Stimulated activated CD8-positive, alpha-beta memory T cell treated with anti-CD3 and anti-CD28 coated beads, Interleukin-15, amount 100 ng/mL, for 4 hours (primary cell): ENCODE measurements at regions not wholly inside any gene's neighbourhood (a gene's known extent, or its start where the extent isn't known, plus 50 kb on each side); places are given as distances from the start of the nearest gene placed in this dataset.
"Not testable (repeated sequence)": the region's sequence is repeated elsewhere in the genome, so short reads cannot be mapped to it uniquely, and the experiment has no call there.

Experiments used
- DNase-seq, 2 donors: peaks; one replicate each; pipeline ENCODE4 v3.0.0-alpha.2; 2020; ENCODE audit warnings: low read depth in 2 of 2

DNA sequence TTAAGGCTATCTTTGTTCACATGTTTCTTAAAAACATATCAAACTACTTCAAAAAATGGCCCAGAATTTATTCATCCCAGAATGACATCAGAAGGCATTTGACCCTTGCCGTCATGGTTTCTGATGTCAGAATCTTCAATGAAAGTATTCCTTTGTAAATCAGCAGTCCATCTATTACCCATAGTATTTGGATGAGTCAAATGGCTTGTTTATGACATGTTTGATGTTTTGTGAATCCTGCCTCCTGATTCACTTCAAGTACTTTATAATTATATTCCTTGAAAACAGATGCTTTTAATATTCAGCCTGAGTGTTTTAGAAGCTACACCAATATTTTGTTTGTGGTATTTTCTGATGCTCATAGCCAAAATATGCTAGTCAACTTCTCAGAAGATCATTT, 200.8 kb upstream of the MEF2C start:
- no peak for DNase-seq

DNA sequence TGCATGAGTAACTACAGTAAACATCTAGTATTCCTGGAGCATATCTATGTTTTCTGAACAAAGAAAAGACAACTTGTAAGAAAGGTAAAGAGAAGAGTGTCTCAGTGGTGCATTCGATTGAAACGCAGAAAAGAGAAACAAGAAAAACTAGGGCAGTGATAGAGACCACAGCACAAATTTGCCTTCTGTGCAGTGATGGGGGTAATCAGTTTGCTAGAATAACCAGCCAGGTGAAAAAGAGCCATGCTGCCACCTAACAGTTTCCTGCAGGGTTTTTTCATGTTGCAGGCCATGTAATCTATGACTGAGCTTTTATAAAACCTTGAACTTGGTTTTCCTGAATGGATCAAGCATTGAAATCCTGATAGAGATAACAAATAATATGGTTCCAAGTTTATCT, 198.4 kb upstream of the MEF2C start:
- no peak for DNase-seq

DNA sequence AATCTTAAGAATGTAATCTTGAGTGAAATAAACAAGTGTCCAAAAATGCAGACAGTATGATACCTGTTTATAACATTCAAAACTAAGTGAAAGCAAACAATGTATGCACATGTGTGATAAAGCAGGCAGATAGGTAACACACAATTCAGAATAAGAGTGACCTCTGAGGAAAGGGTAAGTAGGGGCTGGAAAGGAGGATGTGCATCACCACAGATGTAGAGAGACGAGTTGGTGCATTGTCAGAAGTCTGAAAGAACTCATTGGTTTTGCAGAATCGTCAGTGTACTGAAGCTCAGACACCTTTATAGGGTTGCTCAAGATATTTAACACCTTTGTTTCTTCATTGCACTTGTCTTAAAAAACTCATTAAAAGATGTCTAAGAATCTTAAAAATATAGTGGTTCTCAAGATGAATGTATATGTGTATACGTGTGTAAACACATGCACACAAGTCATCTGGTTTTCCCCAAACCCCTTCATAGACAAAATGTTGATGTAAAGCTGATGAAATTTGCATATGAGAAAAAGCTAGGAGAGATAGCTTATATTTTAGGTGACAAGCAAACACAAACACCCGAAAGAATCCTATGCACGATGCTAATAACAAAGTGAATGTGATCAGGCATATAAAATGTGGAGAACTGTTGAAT, 197.6 kb upstream of the MEF2C start:
- no peak for DNase-seq

DNA sequence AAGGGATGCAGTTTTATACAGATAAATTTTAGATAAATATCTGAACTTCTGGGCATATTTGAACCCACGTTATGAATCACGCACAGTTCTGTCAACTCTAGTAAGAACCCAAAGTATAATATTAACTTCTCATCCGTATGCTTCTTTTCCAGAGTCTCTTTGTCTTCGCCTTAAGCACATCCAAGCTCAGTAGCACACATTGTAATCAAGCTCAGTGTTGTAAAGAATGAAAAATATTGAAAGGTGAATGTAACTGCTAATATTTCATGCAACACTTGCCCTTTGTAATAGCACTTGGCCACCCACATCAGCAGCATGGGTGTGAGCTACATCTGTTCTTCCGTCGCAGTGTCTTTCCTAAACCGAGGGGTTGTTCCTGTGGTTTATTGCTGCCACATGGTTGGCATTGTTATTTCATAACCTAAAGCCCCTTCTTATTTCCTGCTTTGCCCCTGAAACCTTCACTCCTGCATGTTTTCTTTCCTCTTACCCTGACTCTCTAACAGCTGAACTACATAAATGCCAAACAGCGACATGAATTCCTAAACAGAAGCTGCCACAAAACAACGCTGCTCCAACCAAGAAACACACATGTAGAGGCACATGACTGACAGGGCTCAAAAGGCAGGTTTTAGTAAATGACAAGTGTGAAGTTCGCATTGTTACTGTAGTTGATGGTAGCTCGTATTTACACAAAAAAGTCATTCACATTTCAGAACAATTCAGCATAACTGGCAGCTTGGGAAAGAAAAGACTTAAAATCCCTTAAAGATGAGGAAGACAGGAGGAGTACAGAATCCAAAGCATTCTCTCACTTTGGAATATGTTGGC, 190.1 kb upstream of the MEF2C start:
- no peak for DNase-seq

DNA sequence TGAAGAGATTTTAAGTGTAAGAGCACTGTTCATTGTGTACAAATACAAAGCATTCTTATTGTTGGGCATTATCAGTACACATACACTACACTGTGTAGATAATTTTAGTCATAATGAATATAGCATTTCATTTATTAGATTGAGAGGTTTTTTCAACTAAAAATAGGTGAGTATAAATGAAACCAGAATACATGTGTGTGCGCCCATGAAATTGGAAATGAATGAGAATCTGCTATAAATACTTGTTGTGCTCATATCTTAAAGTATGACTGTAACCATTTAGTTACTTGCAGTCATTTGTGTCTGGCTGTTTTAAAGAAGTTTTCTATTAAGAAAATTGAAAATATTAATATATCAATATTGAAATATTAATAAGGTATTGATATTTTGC, 189.0 kb upstream of the MEF2C start:
- DNase-seq: no peak

DNA sequence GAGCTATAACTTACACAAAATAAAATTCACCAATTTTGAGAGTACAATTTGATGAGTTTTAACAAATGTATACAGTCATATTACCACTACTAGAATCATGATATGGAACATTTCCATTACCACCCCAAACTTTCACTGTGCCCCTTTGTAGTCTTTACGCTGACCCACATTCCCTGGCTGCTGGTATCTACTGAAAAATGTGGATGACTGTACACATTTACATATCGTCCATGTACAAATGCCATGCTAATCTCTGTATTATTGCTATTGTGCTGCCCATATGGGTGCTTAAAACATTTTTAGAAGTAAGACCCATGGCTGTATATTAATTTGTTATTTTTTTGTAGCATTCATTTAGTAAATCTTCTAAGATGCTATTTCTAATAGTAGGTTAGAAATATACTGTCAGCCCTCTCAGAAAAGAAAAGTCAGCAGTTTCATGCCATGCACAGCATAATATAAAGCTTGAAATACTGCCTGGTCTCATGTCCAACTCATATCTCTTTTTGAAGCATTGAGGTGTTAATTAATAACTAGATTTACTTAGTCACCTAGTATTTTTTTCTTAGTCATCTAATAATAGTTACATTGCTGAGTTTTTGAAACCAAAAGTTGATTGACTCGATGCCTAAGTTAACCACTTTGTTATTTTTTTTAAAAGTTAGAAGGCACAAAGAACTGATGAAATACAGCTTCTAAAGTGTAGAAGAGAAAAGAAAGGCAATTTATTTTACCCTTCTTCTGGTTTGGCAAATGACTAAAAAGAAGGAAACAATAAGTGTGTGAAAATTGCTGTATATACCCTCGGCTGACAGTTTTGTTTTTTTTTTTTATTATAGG, 188.3 kb upstream of the MEF2C start:
- DNase-seq: no peak

DNA sequence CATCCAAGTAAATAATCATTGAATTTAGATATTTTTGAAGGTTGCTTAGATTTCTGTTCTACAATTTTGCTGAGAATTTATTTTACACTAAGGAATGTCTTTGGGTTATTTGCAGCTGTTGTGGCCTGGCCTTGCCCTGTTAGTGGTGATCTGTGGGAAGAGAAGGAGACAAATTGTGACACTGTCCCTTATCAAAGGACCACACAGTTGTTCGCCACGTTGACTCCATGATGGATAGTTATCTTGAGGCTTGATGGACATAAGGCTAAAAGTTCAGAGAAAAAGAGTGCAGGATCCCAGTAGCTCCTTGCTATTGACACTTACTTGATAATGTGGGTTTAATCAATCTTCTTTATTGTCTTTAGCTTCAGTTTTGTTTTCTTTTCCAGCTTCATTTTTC, 186.6 kb upstream of the MEF2C start:
- no peak for DNase-seq

- DNase-seq: no peak
These were observed 184.4 kb upstream of the MEF2C start for GRCh38 chr5:89067362-89067761.

DNA sequence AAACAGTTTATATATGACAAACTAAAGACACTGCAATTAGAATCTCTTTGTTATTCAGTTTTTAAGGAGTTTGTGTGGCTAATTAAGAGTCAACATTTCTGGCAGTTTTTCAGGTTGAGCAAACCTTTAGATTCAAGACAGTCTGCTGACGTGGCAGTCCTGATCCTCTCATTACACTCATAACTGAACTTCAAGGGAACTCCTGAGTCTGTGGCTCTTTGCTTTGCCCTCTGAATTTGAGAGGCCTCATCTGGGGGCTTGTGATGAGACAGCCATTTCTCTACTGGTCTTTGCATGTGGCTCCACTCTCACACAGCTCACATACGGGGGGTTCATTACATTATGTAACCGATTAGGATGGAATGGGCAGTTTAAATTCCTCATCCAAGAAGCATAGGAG, 182.9 kb upstream of the MEF2C start:
- DNase-seq: no peak

- no peak for DNase-seq
These were observed 181.8 kb upstream of the MEF2C start for GRCh38 chr5:89064736-89065135.

DNA sequence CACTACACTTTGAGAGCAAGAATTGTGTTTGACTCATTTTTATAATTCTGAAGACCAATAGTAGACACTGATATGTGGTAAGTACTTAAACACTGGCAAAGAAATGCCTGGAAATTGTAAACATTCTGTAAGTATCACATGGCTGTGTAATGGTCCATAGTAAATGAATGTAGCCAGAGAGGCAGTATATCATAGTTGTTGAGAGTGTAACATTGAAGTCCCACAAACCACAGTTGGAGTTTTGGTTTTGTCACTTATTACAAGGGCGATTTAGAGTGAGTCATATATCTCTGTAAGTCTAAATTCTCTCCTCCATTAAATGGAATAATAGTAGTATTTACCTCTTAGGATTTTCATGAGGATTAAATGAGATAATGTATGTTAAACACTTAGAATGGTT, 181.1 kb upstream of the MEF2C start:
- DNase-seq: no peak

- no peak for DNase-seq
These were observed 177.8 kb upstream of the MEF2C start for GRCh38 chr5:89060768-89061167.

DNA sequence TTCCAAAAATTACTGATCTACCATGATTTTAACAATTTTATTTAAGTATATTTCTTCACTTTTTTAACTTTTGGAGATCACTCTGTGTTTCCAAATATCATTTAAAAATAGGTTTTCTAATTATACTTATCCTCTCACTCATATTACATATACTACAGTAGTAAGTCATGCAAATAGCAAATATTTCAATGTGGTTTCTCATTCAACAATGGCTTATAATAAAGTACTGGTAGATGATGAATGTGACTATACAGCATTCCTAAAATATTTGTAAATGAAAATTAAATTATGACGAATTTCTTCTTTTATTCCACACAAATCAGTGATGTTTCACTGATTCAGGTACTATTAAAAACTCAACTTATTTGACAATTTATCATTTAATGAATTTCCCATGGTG, 176.3 kb upstream of the MEF2C start:
- no peak for DNase-seq

DNA sequence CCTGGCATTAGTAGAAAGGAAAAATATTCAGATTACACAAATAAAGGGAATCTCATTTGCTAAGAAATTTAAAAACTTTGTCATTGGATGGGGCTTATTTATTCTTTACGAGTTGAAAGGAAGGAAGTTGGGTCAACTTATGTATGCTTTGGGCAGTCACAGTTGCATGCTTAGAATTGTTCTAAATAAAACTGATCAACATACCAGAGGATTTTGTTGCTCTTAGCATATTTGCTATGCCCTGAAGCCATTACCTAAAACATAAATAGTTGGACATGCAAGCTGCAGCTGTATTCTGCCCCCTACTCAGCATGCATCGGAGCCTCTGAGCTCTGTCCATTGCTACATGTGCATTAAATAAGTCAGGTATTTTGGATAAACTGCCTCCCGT, 172.7 kb upstream of the MEF2C start:
- DNase-seq: no peak

GRCh38 chr5:89055015-89055694, 172.2 kb upstream of the MEF2C start:
- no peak for DNase-seq

DNA sequence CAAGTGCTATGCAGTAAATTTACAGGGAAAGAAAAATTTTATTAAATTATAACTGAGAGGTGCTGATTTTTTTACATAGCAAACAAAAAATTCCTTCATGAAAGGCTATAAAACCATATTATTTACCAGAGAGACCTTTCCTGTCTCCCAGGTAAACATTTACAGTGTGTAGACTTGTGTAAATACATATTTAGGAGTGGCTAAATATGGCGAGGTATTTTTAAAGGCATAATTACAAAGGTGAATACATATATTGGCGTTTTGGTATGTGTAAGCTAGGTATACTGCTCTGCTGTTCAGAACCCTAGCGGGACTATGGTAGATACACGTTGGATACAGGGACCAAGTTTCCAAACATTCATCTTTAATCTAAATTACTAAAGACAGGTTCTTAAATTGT, 170.6 kb upstream of the MEF2C start:
- no peak for DNase-seq

DNA sequence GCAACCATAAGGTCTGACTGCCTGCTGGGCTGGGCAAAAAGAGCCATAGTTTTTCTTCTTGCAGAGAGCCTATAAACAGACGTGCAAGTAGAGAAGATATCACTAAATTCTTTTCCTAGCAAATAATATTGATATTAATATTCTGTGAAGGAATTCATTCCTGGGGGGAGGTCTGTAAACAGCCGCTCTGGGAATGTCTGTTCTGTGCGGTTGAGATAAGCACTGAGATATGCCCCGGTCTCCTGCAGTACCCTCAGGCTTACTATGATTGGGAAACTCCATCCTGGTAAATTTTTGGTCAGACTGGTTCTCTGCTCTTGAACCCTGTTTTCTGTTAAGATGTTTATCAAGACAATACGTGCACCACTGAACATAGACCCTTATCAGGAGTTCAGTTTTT, 167.1 kb upstream of the MEF2C start:
- not testable (repeated sequence) for DNase-seq

- no peak for DNase-seq
These were observed 164.6 kb upstream of the MEF2C start for GRCh38 chr5:89047571-89047970.

DNA sequence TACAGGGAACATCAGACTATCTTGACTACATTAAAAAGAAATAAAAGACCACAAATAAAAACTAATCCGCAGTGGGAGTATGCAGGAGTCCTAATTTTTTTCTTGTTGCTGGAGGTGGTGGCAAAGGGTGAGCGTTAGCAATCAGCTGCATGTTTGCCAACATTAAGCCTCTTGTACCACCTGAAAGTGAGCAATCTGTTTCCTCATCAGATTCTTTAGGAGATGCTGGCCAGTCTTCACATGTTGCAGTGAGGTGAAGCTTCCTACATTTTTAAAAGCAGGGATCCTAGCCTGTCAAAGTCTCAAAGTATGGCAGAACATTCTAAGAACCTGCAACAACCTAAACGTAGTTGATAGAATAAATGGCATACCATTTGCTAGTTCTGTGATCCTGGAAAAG, 162.2 kb upstream of the MEF2C start:
- no peak for DNase-seq

DNA sequence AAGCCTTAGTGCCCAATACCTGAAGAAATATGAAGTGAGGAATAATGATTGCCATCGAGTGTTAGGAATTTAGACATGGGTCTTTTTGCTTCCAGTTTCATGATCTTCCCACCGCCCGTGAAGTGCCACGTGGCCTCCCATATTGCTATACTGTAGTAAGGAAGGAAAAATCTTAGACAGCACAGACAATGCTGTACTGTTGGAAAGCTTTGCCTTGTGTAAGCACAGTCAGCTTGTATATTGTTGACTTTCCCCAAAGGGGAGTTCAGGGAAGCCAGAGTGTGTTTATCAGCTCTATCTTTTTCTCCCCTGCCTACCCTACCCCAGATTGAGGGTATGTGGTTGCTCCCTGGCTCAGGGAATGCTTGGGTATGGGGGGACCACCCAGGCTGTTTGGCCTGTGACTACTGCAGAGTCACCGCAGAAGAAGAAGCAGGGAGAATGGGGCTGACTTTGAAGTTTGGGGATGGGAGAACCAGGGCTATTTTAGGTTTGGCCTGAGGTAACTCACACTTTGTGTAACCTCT, 161.8 kb upstream of the MEF2C start:
- no peak for DNase-seq

GRCh38 chr5:89043676-89044075, 160.7 kb upstream of the MEF2C start:
- no peak for DNase-seq

DNA sequence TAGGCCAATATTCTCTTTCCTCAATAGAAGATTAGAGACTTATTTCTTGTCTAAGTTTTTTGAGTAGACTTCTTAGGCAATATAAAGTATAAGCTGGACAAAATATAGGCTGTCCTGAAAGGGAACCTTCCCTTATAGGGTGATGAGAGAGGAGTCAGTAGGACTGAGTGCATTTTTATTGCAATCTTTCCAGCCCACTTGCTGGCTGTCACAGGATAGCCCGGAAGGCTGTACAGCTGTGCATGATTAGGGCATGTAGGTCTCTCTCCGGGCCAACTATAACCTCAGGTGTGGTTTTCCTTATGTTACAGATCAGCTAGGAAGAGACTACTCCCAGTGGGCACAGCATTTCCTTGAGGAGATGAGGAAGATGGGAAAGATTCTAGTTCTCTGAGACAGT, 159.8 kb upstream of the MEF2C start:
- DNase-seq: no peak
